HG03354 (cell line): ENCODE measurements at regions not wholly inside any gene's neighbourhood (a gene's known extent, or its start where the extent isn't known, plus 50 kb on each side); places are given as distances from the start of the nearest gene placed in this dataset.
"Not testable (repeated sequence)": the region's sequence is repeated elsewhere in the genome, so short reads cannot be mapped to it uniquely, and the experiment has no call there.

Source experiments
- ATAC-seq: cut with Tn5 transposase; IDR thresholded peaks from one replicate; pipeline ENCODE4 v1.9.1; 2021; ENCODE audit warnings: mild to moderate bottlenecking; ENCODE audit not compliant: unreplicated experiment, poor library complexity, severe bottlenecking

DNA sequence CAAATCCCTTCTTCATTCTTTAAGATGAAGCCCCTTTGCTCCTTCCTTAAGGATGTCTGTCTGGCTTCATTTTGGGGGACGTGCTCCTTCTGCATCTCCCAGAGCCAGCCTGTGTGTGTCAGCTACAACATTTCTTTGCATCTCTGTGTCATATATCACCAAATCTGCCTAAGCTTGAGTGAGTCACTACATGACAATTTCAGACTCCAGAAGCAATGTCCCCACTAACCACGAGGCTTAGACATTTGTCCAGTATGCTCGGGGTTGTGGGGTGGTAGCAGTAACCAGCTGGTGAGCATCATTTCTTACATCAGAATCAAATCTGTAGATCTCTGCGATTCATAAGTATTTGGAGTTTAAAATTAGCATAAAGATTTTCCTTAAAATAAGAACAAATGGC, 54.1 kb upstream of the USP14 start:
- ATAC-seq: not testable (repeated sequence)

DNA sequence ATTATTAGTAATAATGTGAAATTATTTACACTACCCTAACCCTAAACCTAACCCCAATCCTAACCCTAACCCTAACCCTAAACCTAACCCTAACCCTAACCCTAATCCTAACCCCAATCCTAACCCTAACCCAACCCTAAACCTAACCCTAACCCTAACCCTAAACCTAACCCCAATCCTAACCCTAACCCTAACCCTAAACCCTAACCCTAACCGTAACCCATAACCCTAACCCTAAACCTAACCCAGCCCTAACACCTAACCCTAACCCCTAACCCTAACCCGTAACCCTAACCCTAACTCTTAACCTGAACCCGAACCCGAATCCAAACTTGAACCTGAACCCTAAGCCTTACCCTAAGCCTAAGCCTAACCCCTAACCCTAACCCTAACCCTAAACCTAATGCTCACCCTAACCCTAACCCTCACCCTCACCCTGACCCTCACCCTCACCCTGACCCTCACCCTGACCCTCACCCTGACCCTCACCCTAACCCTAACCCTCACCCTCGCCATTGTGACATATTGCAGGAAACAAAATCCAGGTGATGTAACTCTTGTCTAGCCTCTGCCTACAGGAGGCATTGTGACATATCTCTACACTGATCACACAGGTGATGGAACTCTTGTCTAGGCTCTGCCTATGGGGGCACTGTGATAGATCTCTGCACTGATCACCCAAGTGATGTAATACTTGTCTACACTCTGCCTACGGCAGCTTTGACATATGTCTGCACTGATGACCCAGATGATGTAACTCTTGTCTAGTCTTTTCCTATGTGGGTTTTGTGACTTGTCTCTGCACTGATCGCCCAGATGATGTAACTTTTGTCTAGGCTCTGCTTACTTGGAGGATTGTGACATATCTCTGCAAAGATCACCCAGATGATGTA, 53.0 kb upstream of the USP14 start:
- not testable (repeated sequence) for ATAC-seq

DNA sequence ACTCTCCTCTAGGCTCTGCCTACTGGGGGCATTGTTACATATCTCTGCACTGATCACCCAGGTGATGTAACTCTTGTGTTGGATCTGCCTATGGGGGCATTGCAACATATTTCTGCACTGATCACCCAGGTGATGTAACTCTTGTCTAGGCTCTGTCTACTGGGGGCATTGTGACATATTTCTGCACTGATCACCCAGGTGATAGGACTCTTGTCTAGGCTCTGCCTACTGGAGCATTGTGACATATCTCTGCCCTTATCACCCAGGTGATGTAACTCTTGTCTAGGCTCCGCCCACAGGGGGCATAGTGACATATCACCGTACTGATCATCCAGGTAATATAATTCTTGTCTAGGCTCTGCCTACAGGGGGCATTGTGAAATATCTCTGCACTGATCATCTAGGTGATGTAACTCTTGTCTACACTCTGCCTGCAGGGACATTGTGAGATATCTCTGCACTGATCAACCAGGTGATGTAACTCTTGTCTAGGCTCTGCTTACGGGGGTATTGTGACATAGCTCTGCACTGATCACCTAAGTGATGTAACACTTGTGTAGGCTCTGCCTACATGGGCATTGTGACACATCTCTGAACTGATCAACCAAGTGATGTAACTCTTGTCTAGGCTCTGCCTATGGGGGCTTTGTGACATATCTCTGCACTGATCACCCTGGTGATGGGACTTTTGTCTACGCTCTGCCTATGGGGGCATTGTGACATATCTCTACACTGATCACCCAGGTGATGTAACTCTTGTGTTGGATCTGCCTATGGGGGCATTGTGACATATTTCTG, 52.1 kb upstream of the USP14 start:
- not testable (repeated sequence) for ATAC-seq

DNA sequence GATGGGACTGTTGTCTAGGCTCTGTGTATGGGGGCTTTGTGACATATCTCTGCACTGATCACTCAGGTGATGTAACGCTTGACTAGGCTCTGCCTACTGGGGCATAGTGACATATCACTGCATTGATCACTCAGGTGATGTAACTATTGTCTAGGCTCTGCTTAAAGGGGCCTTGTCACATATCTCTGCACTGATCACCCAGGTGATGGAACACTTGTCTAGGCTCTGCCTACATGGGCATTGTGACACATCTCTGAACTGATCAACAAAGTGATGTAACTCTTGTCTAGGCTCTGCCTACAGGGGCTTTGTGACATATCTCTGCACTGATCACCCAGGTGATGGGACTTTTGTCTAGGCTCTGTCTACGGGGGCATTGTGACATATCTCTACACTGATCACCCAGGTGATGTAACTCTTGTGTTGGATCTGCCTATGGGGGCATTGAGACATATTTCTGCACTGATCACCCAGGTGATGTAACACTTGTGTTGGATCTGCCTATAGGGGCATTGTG, 51.4 kb upstream of the USP14 start:
- not testable (repeated sequence) for ATAC-seq

DNA sequence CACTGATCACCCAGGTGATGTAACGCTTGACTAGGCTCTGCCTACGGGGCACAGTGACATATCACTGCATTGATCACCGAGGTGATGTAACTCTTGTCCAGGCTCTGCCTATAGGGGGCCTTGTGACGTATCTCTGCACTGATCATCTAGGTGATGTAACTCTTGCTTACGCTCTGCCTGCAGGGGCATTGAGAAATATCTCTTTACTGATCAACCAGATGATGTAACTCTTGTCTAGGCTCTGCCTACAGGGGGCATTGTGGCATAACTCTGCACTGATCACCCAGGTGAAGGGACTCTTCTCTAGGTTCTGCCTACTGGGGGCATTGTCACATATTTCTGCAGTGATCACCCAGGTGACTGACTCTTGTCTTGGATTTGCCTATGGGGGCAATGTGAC, 50.9 kb upstream of the USP14 start:
- not testable (repeated sequence) for ATAC-seq

DNA sequence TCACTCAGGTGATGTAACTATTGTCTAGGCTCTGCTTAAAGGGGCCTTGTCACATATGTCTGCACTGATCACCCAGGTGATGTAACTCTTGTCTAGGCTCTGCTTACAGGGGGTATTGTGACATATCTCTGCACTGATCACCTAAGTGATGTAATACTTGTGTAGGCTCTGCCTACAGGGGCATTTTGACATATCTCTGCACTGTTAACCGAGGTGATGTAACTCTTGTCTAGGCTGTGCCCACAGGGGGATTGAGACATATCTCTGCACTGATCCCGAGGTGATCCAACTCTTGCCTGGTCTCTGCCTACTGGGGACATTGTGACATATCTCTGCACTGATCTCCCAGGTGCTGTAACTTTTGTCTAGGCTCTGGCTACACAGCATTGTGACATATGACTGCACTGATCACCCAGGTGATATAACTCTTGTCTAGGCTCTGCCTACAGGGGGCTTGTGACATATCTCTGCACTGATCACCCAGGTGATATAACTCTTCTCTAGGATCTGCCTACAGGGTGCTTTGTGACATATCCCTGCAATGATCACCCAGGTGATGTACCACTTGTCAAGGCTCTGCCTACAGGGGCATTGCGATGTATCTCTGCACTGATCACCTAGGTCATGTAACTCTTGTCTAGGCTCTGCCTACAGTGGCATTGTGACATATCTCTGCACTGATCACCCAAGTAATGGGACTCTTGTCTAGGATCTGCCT, 50.3 kb upstream of the USP14 start:
- ATAC-seq: peak; percentile 52
